Uterus (tissue), 3 donors: ENCODE measurements at regions not wholly inside any gene's neighbourhood (a gene's known extent, or its start where the extent isn't known, plus 50 kb on each side); places are given as distances from the start of the nearest gene placed in this dataset.

Experiments used
- DNase-seq, 2 donors: peaks; one replicate each; pipeline ENCODE4 v3.0.0-alpha.2; 2019 to 2020
- H3K27ac ChIP-seq, 2 donors: fragments of 200-600 bp; sonication (generic); 1 replicate in 1 of 2; 2 replicates in 1 of 2; pipeline ENCODE4 v1.5.1; 2016 to 2018
- H3K27me3 ChIP-seq, 2 donors: fragments of 200-600 bp; sonication (generic); one replicate each; pipeline ENCODE4 v1.5.1; 2018 to 2019; ENCODE audit warnings: control low read depth in 1 of 2
- H3K36me3 ChIP-seq, 2 donors: fragments of 200-600 bp; sonication (generic); one replicate each; pipeline ENCODE4 v1.5.1; 2019; ENCODE audit warnings: control low read depth in 1 of 2
- H3K4me1 ChIP-seq, 2 donors: fragments of 200-600 bp; sonication (generic); one replicate each; pipeline ENCODE4 v1.5.1; 2018 to 2019; ENCODE audit warnings: control low read depth in 1 of 2
- H3K4me3 ChIP-seq, 2 donors: fragments of 200-600 bp; sonication (generic); 1 replicate in 1 of 2; 2 replicates in 1 of 2; pipeline ENCODE4 v1.5.1; 2018 to 2019; ENCODE audit warnings: mild to moderate bottlenecking in 1 of 2
- H3K9me3 ChIP-seq, 2 donors: fragments of 200-600 bp; sonication (generic); one replicate each; pipeline ENCODE4 v1.5.1; 2019; ENCODE audit warnings: control low read depth in 1 of 2
- POLR2A ChIP-seq, 2 donors: fragments of 450-650 bp; IDR thresholded peaks; one replicate each; pipeline ENCODE4 v1.6.1; 2016; ENCODE audit warnings: antibody characterized with exemption in 2 of 2, mild to moderate bottlenecking in 1 of 2, moderate library complexity in 1 of 2
- intact Hi-C: fragments of 100-400 bp; cut with DNase I; formaldehyde crosslinking; loops from one replicate; pipeline ENCODE4 v1.15.1; 2023; ENCODE audit warnings: low total_unique reads
- TF ChIP-seq, protein P1 (sequence below), 4 experiments: fragments of 200-600 bp in 2 of 4; fragments of 450-650 bp in 2 of 4; sonication (generic) in 2 of 4; IDR thresholded peaks; one replicate each; pipeline ENCODE4 v1.5.1; 2016 to 2019; ENCODE audit warnings: antibody characterized with exemption in 4 of 4, mild to moderate bottlenecking in 2 of 4, moderate library complexity in 1 of 4
- donor health status: DM: yes; HTN: yes; CAD: no.

GRCh38 chr2:195038153-195038552 lies 618.9 kb upstream of the SLC39A10 start:
- intact Hi-C loops = no loop called here
- H3K4me3 ChIP-seq = no peak overlapping the region
- TF ChIP-seq, protein P1, sequence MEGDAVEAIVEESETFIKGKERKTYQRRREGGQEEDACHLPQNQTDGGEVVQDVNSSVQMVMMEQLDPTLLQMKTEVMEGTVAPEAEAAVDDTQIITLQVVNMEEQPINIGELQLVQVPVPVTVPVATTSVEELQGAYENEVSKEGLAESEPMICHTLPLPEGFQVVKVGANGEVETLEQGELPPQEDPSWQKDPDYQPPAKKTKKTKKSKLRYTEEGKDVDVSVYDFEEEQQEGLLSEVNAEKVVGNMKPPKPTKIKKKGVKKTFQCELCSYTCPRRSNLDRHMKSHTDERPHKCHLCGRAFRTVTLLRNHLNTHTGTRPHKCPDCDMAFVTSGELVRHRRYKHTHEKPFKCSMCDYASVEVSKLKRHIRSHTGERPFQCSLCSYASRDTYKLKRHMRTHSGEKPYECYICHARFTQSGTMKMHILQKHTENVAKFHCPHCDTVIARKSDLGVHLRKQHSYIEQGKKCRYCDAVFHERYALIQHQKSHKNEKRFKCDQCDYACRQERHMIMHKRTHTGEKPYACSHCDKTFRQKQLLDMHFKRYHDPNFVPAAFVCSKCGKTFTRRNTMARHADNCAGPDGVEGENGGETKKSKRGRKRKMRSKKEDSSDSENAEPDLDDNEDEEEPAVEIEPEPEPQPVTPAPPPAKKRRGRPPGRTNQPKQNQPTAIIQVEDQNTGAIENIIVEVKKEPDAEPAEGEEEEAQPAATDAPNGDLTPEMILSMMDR (IDR thresholded peaks at IDR 0.05) = no peak
- no peak for TF ChIP-seq POLR2A (IDR thresholded peaks at IDR 0.05)
- no peak for DNase-seq
- H3K9me3 ChIP-seq = no peaks in the 10 kb centered on the region
- no peaks in the 10 kb centered on the region for H3K27me3 ChIP-seq
- H3K36me3 ChIP-seq = no peaks in the 10 kb centered on the region
- no peak overlapping the region for H3K27ac ChIP-seq
- H3K4me1 ChIP-seq = no peaks in the 10 kb centered on the region

DNA sequence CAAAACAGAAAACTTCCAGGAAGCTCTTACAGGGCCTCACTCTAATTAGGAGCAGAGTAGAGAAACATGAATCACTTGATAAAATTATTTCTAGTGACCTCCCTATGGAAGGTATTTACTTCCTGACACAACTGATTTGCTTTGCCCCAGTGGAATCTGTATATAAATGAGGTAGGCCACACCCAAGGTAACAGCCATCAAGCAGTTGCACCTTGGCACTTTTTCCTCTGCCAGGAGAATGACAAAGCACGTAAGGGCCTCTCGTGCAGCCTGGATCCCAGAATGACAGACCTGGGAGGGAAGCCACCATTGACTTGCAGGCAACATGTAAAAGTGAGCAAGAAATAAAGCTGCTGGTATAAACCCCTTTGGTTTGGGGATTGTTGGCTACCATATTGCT lies 620.0 kb upstream of the SLC39A10 start:
- H3K4me3 ChIP-seq = no peak overlapping the region
- H3K9me3 ChIP-seq = no peaks in the 10 kb centered on the region
- no peak for DNase-seq
- no peak overlapping the region for H3K27ac ChIP-seq
- TF ChIP-seq, protein P1 (IDR thresholded peaks at IDR 0.05) = no peak
- TF ChIP-seq POLR2A (IDR thresholded peaks at IDR 0.05) = no peak
- H3K27me3 ChIP-seq = no peaks in the 10 kb centered on the region
- H3K4me1 ChIP-seq = no peaks in the 10 kb centered on the region
- intact Hi-C loops = no loop called here
- H3K36me3 ChIP-seq = no peaks in the 10 kb centered on the region

DNA sequence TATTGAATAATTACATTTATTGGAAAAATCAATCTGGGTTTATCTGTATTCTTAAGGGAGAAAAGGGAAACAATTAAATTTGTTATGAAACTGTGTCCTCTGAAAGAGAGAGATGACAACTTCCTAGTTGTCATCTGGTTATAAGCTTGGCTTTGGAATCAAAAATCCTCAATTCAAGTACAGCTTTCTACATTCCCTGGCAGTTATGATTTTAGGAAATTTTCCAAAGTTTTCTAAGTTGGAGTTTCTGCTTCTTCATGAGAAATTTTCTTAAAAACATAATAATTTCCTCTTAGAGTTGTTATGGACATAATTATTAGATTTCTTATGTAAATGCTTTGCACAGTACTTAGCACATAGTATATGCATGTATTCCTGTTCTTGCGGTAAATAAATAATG lies 625.6 kb upstream of the SLC39A10 start:
- TF ChIP-seq POLR2A (IDR thresholded peaks at IDR 0.05) = no peak
- TF ChIP-seq, protein P1 (IDR thresholded peaks at IDR 0.05) = no peak
- H3K4me3 ChIP-seq = no peak overlapping the region
- intact Hi-C loops = no loop called here
- H3K27me3 ChIP-seq = no peaks in the 10 kb centered on the region
- no peak overlapping the region for H3K27ac ChIP-seq
- no peaks in the 10 kb centered on the region for H3K36me3 ChIP-seq
- DNase-seq = no peak
- no peaks in the 10 kb centered on the region for H3K4me1 ChIP-seq
- H3K9me3 ChIP-seq = no peaks in the 10 kb centered on the region

GRCh38 chr2:195029804-195030654 lies 627.0 kb upstream of the SLC39A10 start:
- H3K4me3 ChIP-seq = no peak overlapping the region
- no peaks in the 10 kb centered on the region for H3K4me1 ChIP-seq
- H3K36me3 ChIP-seq = no peaks in the 10 kb centered on the region
- H3K27ac ChIP-seq = no peak overlapping the region
- TF ChIP-seq, protein P1 (IDR thresholded peaks at IDR 0.05) = no peak
- no peak for TF ChIP-seq POLR2A (IDR thresholded peaks at IDR 0.05)
- H3K9me3 ChIP-seq = no peaks in the 10 kb centered on the region
- no peak for DNase-seq
- H3K27me3 ChIP-seq = no peaks in the 10 kb centered on the region
- intact Hi-C loops = no loop called here

- Histone ChIP-seq H3K36me3 (no peaks in the 10 kb centered on the region), H3K4me1 (no peaks in the 10 kb centered on the region), H3K27ac (no peak overlapping the region), H3K9me3 (no peaks in the 10 kb centered on the region), H3K27me3 (no peaks in the 10 kb centered on the region), H3K4me3 (no peak overlapping the region)
- intact Hi-C loops = no loop called here
- TF ChIP-seq POLR2A (IDR thresholded peaks at IDR 0.05) = no peak
- TF ChIP-seq, protein P1 (IDR thresholded peaks at IDR 0.05) = no peak
- DNase-seq = no peak
Observed at GRCh38 chr2:195027947-195028346, 629.1 kb upstream of the SLC39A10 start.
